ENCODE measurements at regions not wholly inside any gene's neighbourhood (a gene's known extent, or its start where the extent isn't known, plus 50 kb on each side); places are given as distances from the start of the nearest gene placed in this dataset.
"Not testable (repeated sequence)": the region's sequence is repeated elsewhere in the genome, so short reads cannot be mapped to it uniquely, and the experiment has no call there.

GRCh38 chr7:53596230-53596629 is 560.8 kb downstream of the POM121L12 start:
- DNase-seq (ENCODE audit: low spot score): no peak

- DNase-seq (ENCODE audit: low spot score): no peak
Measured at GRCh38 chr7:53600296-53600695, 564.9 kb downstream of the POM121L12 start.

GRCh38 chr7:53602817-53603418 is 567.5 kb downstream of the POM121L12 start:
- no peak for DNase-seq (ENCODE audit: low spot score)

GRCh38 chr7:53603461-53603860 is 568.0 kb downstream of the POM121L12 start:
- no peak for DNase-seq (ENCODE audit: low spot score)

- DNase-seq (ENCODE audit: low spot score): no peak
Measured at GRCh38 chr7:53604201-53604600, 568.8 kb downstream of the POM121L12 start.

GRCh38 chr7:53607961-53608360 is 572.5 kb downstream of the POM121L12 start:
- no peak for DNase-seq (ENCODE audit: low spot score)

DNA sequence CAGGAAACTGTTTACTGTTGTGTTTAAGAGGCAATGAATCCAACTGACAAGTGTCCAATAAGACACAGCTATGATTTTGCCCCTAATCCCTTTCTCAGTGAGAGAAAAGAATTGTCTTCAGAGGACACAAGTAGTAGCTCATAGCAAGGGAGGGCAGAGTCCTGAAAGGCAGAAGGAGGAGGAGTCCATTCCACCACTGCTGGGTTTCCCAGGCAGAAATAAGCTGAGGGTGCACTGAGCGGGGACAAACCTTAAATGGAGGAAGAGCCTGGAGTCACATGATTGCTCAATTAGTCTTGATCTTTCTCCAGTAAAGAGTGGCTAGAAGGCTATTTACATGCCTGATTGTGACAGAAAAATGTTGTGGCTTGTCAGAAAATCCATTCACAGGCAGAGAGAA is 573.8 kb downstream of the POM121L12 start:
- no peak for DNase-seq (ENCODE audit: low spot score)

DNA sequence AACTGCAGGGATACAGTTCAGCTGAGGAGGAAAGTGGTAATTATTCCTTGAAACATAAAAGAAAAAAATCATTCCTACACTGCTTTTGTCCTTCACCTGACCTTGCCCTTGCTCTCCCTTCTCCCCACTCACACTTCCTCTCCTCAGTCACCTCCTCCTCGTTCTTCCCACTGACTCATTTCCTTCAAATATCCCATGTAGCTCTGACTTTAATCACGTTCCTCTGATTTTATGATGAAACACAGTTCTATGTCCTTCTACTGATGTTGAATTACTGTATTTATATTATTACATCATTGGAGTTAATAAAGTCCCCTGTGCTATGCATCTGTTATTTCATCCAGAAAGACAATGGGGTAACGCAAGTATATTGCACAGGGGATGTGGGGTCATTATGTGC is 575.6 kb downstream of the POM121L12 start:
- DNase-seq (ENCODE audit: low spot score): no peak

GRCh38 chr7:53624356-53624755 is 588.9 kb downstream of the POM121L12 start:
- no peak for DNase-seq (ENCODE audit: low spot score)

DNA sequence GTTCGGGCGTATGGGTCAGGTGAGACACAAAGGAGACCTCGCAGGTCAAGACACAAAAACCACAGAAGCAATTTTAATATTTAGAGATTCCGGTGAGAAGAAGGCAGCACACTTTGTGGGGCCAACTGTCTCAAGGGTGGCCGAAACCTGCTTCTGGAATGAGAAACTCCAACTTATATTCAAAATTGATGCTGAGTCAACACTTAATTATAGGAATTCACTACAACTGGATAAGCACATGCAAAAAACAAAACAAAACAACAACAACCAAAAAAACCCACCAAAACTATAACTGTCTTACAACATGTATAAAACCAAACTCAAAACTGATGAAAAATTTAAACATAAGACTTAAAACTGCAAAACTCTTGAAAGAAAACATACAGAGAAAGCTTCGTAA is 593.3 kb downstream of the POM121L12 start:
- DNase-seq (ENCODE audit: low spot score): no peak

DNA sequence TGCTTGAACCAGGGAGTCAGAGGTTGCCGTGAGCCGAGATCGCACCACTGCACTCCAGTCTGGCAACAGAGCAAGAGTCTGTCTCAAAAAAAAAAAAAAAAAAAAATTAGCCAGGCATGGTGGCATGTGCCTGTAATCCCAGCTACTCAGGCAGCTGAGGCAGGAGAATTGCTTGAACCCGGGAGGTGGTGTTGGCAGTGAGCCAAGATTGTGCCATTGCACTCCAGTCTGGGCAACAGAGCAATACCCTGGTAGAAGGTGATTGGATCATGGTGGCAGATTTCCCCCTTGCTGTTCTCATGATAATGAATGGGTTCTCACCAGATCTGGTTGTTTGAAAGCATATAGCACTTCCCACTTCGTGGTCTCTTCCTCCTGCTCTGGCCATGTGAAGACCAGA is 599.8 kb downstream of the POM121L12 start:
- not testable (repeated sequence) for DNase-seq (ENCODE audit: low spot score)

DNA sequence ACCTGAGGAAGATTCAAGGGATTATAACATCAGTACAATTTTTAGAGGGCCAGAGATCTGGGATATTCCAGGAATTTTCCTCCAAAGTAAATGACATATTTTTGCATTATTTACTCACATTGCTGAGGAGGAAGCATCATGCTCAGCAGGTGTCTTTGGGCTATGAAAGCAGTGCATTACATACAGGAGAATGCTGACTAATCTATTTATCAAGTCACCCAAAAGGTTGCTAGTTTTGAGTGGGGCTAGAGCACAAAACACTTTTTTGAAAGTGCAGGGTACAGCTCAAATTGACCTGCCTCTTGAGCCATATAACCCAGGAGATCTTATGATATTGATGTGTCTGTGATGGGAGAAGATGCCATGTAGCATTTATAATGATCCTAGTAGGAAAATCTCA is 603.1 kb downstream of the POM121L12 start:
- no peak for DNase-seq (ENCODE audit: low spot score)

DNA sequence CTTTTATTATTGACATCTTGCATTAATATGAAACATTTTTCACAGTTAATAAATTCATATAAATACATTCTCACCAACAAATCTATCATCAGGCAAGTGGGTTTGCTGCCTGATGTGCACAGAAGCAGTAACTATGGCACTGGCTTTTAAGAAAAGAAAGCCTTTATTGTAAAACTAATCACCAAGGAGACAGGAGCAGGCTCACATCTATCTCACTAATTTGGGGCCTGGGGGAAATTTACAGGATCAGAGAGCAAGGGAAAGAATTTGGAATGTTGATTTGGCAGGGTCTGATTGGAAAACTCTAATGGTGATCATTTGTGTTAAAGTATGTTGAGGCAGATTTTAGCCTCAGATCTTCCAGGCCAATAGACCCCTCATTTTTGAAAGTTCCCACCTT is 605.7 kb downstream of the POM121L12 start:
- DNase-seq (ENCODE audit: low spot score): no peak

DNA sequence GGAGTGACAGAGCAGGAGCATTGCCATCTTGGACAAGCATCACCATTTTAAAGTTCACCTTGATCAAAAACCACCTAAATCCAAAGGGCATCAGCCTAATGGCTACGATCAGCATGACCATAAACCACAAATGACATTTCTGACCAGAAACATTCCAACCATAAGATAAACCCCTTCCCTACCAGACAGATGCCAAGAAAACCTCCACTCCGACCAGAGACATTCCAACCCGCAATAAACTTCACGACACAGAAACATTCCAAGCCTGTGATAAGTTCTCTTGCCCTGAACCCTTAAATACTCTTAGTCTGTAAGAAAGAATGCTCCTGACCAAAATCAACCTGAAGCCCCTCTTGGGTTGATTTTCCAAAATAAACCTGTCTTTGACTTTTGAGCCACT is 606.9 kb downstream of the POM121L12 start:
- DNase-seq (ENCODE audit: low spot score): no peak

DNA sequence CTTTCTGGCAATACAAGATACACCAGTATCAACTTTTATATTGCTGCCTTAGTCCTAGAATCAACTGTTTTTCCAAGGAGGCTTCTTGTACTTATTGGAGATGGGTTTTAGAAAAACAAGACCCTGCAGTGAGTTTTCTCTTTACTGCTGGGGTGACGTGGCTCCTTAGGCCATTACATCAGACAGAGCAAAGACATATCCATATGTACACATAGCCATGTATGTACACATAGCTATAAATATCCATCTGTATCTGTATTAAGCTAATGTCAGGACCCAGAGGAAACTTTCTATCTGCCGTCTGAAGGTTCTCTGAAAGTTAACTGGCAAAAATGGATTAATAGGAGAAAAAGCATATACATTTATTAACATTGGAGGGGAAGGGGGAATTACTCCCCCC is 607.4 kb downstream of the POM121L12 start:
- no peak for DNase-seq (ENCODE audit: low spot score)

- DNase-seq (ENCODE audit: low spot score): no peak
Measured at GRCh38 chr7:53656881-53657280, 621.4 kb downstream of the POM121L12 start.

DNA sequence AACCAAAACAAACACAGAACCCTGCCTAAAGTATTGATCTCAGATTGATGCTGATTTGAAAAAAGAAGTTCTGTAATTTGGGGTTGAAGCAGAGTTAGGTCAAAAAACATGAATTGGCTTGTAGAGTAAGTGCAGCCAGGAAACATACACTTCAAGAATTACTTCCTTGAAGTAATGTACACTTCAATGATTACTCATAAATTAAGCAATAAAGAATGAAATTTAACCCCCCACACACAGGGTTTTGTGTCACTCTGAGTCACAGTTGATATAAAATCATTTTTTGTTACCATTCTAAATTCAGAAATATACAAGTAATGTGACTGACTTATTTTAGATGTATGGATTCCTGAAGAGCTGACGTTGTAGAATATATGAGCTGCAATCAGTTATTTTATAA is 622.2 kb downstream of the POM121L12 start:
- DNase-seq (ENCODE audit: low spot score): no peak

- no peak for DNase-seq (ENCODE audit: low spot score)
Measured at GRCh38 chr7:53658951-53659350, 623.5 kb downstream of the POM121L12 start.

- no peak for DNase-seq (ENCODE audit: low spot score)
Measured at GRCh38 chr7:53661645-53662217, 626.3 kb downstream of the POM121L12 start.

DNA sequence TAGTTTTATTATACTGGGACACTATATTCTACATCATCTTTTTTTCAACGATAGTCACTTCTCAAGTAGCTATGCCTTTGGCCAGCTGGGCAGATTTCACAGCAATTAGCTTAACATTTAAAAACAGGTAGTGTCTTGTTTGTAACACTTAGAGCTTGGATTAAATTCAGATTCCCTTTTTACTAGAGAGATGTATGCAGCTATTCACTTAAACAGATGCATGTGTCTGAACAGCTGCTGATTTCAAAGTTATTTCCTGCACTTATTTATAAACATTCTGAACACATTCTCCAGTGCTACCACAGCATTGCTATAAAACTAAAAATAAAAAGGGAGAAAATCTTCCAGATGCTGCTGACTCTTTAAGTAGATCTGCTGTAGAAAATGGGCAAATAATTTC is 637.2 kb downstream of the POM121L12 start:
- DNase-seq (ENCODE audit: low spot score): no peak

DNA sequence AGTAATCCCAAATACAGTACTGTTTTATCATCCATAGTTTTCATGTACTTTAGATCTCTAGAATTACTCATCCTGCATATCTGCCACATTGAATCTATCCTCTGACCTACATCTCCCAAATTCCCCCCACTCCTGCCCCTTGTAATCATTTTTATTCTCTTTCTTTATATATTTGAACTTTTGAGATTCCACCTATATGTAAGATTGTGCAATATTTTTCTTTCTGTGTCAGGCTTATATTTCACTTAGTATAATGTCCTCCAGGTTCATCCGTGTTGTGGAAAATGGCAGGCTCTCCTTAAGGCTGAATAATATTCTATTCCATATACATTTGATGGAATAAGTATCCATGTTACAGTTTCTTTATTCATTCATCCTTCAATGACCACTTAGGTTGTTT is 640.4 kb downstream of the POM121L12 start:
- DNase-seq (ENCODE audit: low spot score): no peak

GRCh38 chr7:53684693-53685092 is 649.3 kb downstream of the POM121L12 start:
- DNase-seq (ENCODE audit: low spot score): no peak

DNA sequence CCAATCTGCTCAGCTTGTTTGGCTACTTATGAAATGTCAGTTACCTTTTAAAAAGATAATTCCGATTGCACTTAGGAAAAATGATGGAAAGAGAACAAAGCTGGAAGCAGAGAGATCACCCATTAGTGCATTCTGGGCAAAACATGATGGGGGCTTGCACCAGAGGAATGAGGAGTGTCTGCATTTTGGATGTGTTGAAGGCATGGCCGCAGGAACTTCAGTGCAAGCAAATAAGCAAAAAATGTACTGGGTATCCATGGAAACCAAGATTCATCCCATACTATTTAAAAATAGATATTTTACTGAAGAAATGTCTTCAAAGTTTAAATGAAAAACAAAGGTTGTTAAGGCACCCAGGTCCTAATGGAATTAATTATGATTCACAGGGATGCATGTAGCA is 655.0 kb downstream of the POM121L12 start:
- DNase-seq (ENCODE audit: low spot score): no peak

GRCh38 chr7:53697913-53698312 is 662.5 kb downstream of the POM121L12 start:
- no peak for DNase-seq (ENCODE audit: low spot score)

All from COLO829 (cell line).